ENCODE measurements at regions not wholly inside any gene's neighbourhood (a gene's known extent, or its start where the extent isn't known, plus 50 kb on each side); places are given as distances from the start of the nearest gene placed in this dataset.

GRCh38 chr11:113526521-113526920 lies 51.3 kb upstream of the DRD2 start:
- DNase-seq (ENCODE audit: low spot score) = no peak

Measured in CD4-positive, alpha-beta T cell treated with Interleukin-2 at 100 ng/mL for 4 hours (primary cell).